ENCODE measurements at regions not wholly inside any gene's neighbourhood (a gene's known extent, or its start where the extent isn't known, plus 50 kb on each side); places are given as distances from the start of the nearest gene placed in this dataset.
"Not testable (repeated sequence)": the region's sequence is repeated elsewhere in the genome, so short reads cannot be mapped to it uniquely, and the experiment has no call there.

DNA sequence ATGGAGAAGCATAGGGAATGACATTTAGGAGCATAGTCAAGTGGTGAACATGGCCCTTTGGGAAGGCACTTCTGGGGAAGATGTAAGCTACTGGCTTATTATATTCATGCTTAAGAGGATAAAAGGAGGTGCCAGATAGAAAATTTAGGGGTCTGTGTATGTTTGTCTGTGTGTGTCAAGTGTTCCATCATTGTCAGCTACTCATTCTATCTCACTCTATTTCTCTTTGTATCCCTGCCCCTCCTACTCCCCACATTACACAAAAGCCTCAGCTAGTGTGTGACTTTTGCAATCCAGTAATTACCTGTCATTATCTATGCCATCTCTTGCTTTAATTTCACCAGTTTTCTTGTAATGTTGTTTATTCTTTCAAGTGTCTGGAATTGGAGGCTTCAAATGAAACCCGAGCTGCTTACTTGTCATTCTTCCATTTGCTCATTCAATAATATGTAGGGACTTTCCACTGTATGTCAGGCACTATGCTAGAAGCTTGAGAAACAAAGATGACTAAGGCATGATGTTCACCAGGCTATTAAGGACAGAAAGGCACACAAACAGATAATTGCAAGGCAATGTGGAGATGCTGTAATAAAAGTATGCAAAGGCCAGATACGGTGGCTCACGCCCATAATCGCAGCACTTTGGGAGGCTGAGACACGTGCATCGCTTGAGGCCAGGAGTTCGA lies 229.8 kb upstream of the TEX13C start:
- DNase-seq, result peak; percentile 0

- no peak for DNase-seq
Observed at GRCh38 chrX:125093852-125094251, 225.8 kb upstream of the TEX13C start.

DNA sequence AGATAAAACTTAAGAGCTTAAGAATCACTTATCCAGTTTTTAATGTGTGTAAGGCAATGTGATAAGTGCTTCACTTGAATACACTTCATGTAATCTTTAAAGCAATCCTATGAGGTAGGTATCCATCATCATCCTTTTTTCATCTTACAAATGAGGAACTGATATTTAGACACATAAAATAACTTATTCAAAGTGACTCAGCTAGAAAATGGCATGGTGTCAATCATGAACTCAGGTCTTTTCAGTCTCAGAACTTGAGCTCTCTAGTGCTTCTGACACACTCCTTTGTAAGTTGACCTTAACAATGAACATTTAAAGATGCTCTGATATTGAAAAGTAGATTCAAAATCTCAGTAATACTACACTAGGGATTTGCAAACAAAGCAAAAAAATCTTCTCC lies 224.8 kb upstream of the TEX13C start:
- DNase-seq, result no peak

GRCh38 chrX:125096469-125096868 lies 223.2 kb upstream of the TEX13C start:
- DNase-seq, result no peak

GRCh38 chrX:125096870-125097269 lies 222.8 kb upstream of the TEX13C start:
- DNase-seq, result no peak

- DNase-seq, result no peak
Observed at GRCh38 chrX:125101971-125102755, 217.5 kb upstream of the TEX13C start.

- DNase-seq, result no peak
Observed at GRCh38 chrX:125103693-125104092, 216.0 kb upstream of the TEX13C start.

DNA sequence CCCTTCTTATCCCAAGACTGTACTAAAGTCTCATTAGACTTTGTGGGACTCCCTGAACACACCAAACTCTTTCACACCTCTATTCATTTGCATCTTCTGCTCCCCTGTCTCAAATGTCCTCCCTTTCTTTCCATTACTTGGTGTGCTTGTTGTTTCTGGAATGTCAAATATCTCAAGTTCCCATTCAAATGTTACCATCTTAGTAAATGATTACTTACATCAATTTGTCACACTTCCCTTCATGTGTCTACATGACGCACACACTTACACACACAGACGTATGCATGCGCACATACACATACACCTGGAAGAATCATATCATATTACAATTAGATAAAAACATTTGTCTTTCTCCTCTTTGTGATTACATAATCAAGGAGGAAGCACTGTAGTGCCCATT lies 210.8 kb upstream of the TEX13C start:
- no peak for DNase-seq

GRCh38 chrX:125131164-125131563 lies 188.5 kb upstream of the TEX13C start:
- DNase-seq, result peak; percentile 7

GRCh38 chrX:125132274-125132673 lies 187.4 kb upstream of the TEX13C start:
- peak; percentile 3 for DNase-seq

DNA sequence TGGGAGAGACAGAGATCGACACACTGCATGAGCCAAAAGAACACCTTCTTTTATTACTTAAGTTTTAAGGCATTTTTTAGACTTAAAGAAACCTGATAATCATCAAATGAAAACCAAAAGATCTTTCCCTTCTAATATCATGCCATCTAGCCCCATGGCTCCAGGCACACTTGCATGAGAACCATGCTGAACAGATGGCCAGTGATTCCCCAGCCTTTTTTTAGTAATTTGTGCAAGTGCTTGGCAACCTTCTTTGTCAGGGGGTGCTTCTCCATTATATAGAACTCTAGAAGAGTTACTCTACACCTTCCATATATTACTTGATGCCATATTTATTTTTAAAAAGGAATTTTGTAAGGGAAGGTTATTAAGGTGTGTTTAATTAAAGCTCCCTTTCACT lies 182.2 kb upstream of the TEX13C start:
- no peak for DNase-seq

DNA sequence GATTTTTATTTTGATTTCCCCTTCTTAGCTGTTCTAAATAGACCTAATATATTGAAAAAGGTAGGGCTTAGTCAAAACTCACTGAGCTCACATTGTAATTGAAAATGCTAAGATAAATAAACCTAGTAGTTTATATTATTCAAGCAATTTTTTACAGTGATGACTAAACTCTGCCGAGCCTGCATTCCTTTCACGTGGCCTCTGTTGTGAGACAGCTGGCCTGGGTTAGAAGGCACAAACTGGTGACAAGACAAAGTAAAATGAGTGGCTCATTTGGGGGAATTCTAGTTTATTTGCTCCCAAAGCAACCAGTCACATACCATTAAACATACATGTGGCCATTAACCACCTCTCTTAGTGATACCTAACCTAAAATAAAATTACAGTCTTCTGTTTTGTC lies 169.4 kb upstream of the TEX13C start:
- DNase-seq, result peak; percentile 37

GRCh38 chrX:125151146-125151545 lies 168.5 kb upstream of the TEX13C start:
- no peak for DNase-seq

GRCh38 chrX:125152011-125152410 lies 167.7 kb upstream of the TEX13C start:
- no peak for DNase-seq

GRCh38 chrX:125153621-125154020 lies 166.1 kb upstream of the TEX13C start:
- no peak for DNase-seq

- DNase-seq, result not testable (repeated sequence)
Observed at GRCh38 chrX:125154288-125155257, 165.1 kb upstream of the TEX13C start.

DNA sequence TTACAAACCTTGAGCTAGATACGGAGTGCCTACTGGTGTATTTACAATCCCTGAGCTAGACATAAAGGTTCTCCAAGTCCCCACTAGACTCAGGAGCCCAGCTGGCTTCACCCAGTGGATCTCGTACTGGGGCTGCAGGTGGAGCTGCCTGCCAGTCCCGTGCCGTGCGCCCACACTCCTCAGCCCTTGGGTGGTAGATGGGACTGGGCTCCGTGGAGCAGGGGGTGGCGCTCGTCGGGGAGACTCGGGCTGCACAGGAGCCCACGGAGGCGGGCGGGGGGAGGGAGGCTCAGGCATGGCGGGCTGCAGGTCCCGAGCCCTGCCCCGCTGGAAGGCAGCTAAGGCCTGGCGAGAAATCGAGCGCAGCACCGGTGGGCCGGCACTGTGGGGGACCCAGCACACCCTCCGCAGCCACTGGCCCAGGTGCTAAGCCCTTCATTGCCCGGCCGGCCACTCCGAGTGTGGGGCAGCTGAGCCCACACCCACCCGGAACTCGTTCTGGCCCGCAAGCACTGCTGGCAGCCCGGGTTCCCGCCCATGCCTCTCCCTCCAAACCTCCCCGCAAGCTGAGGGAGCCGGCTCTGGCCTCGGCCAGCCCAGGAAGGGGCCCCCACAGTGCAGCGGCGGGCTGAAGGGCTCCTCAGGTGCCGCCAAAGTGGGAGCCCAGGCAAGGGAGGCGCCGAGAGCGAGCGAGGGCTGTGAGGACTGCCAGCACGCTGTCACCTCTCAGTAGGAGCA lies 164.2 kb upstream of the TEX13C start:
- not testable (repeated sequence) for DNase-seq

DNA sequence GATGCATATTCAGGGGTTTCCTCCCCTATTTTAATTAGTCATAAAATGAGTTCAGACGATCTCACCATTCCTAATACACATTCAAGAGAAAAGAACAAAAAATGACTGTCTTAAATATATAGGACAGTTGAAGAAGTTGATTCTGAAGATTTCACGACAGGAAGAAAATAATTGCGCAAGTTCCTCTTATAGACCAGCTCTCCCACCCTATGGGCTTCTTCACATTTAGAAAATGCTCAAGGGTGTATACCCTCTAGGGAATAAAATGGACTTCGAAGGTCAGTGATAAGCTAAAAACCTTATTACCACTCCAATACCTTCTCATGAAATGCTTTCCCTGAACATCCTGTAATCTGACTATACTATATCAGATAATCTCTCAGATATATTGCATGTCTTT lies 149.2 kb upstream of the TEX13C start:
- no peak for DNase-seq

DNA sequence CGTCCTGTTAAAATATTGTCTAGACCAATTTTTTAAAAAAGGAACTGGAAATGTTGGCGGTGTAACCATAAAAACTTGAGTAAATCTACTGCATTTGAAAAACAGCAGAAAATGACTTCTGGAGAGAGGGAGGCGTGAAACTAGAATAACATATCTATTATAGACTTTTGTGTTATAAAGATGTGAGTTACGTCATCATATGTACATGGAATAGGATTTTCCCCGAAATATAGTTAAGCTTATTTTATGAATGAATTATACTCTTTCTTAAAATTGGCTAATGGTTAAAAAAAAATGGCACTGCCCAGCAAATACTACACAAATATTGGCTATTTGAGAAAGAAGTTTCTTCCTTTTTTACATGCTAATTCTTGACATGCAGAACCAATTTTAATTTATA lies 147.1 kb upstream of the TEX13C start:
- no peak for DNase-seq

GRCh38 chrX:125175991-125176584 lies 143.6 kb upstream of the TEX13C start:
- no peak for DNase-seq

DNA sequence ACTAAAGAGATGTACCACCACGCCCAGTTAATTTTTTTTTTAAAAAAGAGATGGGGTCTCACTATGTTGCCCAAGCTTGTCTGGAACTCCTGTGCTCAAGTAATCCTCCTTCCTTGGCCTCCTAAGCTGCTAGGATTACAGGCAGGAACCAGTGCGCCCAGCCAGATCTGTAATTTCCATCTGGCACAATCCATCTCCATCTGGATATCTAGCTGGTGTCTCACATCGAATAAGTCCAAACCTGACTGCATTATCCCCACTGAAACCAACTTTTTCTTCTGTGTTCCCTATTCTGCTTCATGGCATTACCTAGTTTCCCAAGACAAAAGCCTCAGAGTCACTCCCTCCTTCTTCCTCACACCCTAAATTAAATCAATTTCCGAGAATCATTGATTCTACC lies 125.8 kb upstream of the TEX13C start:
- DNase-seq, result no peak

GRCh38 chrX:125198546-125198945 lies 121.1 kb upstream of the TEX13C start:
- DNase-seq, result no peak
